LNCaP clone FGC (cell line): ENCODE measurements at regions not wholly inside any gene's neighbourhood (a gene's known extent, or its start where the extent isn't known, plus 50 kb on each side); places are given as distances from the start of the nearest gene placed in this dataset.

ENCODE experiments used
- DNase-seq: peaks from one replicate; pipeline ENCODE4 v3.0.0-alpha.2; 2011; ENCODE audit warnings: low read depth
- H3K4me3 ChIP-seq: 2 replicates; pipeline ENCODE4 v1.5.1; 2011; ENCODE audit warnings: mild to moderate bottlenecking, low read depth, low read length, control low read depth
- TF ChIP-seq, protein P1 (sequence below): IDR thresholded peaks from 2 replicates; pipeline ENCODE4 v1.5.1; 2012; ENCODE audit warnings: mild to moderate bottlenecking; ENCODE audit not compliant: control insufficient read depth, insufficient read depth; ENCODE audit errors: extremely low read depth

- TF ChIP-seq, protein P1, sequence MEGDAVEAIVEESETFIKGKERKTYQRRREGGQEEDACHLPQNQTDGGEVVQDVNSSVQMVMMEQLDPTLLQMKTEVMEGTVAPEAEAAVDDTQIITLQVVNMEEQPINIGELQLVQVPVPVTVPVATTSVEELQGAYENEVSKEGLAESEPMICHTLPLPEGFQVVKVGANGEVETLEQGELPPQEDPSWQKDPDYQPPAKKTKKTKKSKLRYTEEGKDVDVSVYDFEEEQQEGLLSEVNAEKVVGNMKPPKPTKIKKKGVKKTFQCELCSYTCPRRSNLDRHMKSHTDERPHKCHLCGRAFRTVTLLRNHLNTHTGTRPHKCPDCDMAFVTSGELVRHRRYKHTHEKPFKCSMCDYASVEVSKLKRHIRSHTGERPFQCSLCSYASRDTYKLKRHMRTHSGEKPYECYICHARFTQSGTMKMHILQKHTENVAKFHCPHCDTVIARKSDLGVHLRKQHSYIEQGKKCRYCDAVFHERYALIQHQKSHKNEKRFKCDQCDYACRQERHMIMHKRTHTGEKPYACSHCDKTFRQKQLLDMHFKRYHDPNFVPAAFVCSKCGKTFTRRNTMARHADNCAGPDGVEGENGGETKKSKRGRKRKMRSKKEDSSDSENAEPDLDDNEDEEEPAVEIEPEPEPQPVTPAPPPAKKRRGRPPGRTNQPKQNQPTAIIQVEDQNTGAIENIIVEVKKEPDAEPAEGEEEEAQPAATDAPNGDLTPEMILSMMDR, result no peak
- no peak overlapping the region for H3K4me3 ChIP-seq
- no peak for DNase-seq
Observed at GRCh38 chr2:107027205-107027604, 141.2 kb upstream of the ST6GAL2 start.

- TF ChIP-seq, protein P1, result no peak
- H3K4me3 ChIP-seq, result no peak overlapping the region
Observed at GRCh38 chr2:107027810-107028209, 141.8 kb upstream of the ST6GAL2 start.

DNA sequence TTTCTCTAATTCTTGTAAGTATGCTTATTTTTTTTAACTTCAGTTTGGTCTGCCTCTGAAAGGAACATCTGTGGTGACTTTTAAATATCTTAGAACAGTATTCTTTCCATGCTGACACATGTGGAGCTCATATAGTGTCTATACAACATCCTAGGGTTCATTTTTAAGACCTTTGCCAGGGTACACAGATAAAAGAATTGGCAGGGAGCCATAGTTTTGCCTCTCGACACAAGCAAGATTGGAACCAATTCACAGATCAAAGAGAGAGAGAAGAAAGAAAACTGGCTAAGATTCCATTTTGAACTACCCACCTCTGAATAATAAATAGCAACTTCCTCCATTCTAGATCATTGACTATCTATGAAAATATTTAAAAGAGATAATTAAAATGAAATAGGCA is 142.7 kb upstream of the ST6GAL2 start:
- TF ChIP-seq, protein P1, result no peak
- no peak overlapping the region for H3K4me3 ChIP-seq

More at GRCh38 chr2:107027810-107028209, 141.8 kb upstream of the ST6GAL2 start:
- no peak for DNase-seq

GRCh38 chr2:107036293-107036692 is 150.3 kb upstream of the ST6GAL2 start:
- H3K4me3 ChIP-seq, result no peak overlapping the region
- TF ChIP-seq, protein P1, result no peak
- no peak for DNase-seq

More for the DNA sequence above, 142.7 kb upstream of the ST6GAL2 start:
- DNase-seq, result no peak

DNA sequence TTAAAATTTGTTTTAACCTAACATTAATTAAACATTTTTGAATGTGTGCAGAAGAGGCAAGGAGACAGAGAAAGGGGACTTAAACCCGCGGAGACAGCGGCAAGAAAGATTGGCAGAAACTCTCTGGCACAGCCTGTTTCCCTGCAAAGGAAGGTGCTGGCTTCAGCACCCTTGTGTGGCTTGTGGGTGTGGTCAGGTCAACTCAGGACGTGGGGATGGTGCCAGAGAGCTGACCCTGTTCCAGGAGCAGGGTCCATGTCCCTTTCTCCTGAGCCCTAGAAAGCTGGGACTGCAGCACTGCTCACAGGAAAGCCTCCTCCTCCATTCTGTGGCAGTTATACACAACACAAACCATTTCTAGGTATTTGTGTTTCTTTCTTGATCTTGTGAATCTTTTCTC is 176.2 kb upstream of the ST6GAL2 start:
- TF ChIP-seq, protein P1, result no peak
- peak; percentile 25 for DNase-seq
- H3K4me3 ChIP-seq, result no peak overlapping the region

DNA sequence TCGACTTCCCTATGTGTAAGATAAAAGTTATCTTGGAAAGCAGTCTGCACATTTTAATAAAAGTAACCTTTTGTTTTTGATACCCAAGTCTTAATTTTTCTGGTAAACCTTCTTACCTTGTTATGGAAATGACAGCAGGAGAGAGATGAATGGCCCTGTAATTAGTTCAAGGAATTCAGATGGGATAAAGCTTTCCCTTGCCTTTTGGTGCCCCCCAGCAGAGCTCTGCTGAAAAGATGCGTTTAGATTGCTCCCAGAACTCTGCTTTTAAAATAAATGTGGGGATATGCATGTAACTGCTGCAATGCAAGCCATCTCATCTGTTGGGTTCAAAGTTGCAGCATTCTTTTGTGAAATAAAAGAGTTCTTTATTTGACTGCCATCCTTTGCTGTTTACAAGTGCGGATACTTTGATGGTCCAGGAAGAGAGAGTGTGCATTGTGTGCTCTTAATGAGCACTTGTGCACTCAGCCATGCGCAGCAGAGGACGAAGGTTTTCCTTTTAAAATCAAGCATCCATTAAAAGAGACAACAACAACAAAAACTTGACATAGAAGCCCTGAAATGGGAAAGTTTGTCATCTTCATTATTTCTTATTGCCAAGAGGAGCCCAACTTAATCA is 176.7 kb upstream of the ST6GAL2 start:
- no peak overlapping the region for H3K4me3 ChIP-seq
- TF ChIP-seq, protein P1, result no peak
- DNase-seq, result no peak

GRCh38 chr2:107063228-107063627 is 177.3 kb upstream of the ST6GAL2 start:
- no peak overlapping the region for H3K4me3 ChIP-seq
- TF ChIP-seq, protein P1, result no peak
- no peak for DNase-seq
